GM23248 (cell line): ENCODE measurements at regions not wholly inside any gene's neighbourhood (a gene's known extent, or its start where the extent isn't known, plus 50 kb on each side); places are given as distances from the start of the nearest gene placed in this dataset.

ENCODE experiments used
- DNase-seq: peaks from one replicate; pipeline ENCODE4 v3.0.0-alpha.2; 2015
- H2AFZ ChIP-seq: fragments of 200-600 bp; sonication (generic); 2 replicates; pipeline ENCODE4 v1.6.1; 2016; ENCODE audit warnings: antibody characterized with exemption
- H3F3A ChIP-seq: fragments of 200-600 bp; sonication (generic); 2 replicates; pipeline ENCODE4 v1.6.1; 2016; ENCODE audit warnings: mild to moderate bottlenecking, antibody characterized with exemption, mixed run types; ENCODE audit not compliant: insufficient read depth
- H3K27ac ChIP-seq: fragments of 200-600 bp; sonication (generic); 2 replicates; pipeline ENCODE4 v1.5.1; 2016; ENCODE audit warnings: mild to moderate bottlenecking
- H3K27me3 ChIP-seq: fragments of 200-600 bp; sonication (generic); replicated peaks from 2 replicates; pipeline ENCODE4 v1.6.1; 2016; ENCODE audit warnings: mild to moderate bottlenecking; ENCODE audit not compliant: insufficient read depth
- H3K36me3 ChIP-seq: fragments of 200-600 bp; sonication (generic); 2 replicates; pipeline ENCODE4 v1.6.1; 2016; ENCODE audit warnings: low read depth, mild to moderate bottlenecking
- H3K4me1 ChIP-seq: fragments of 200-600 bp; sonication (generic); 2 replicates; pipeline ENCODE4 v1.6.1; 2016; ENCODE audit warnings: mild to moderate bottlenecking; ENCODE audit not compliant: insufficient read depth
- H3K4me2 ChIP-seq: fragments of 200-600 bp; sonication (generic); one replicate; pipeline ENCODE4 v1.6.1; 2016; ENCODE audit warnings: mild to moderate bottlenecking; ENCODE audit not compliant: unreplicated experiment
- H3K4me3 ChIP-seq: fragments of 200-600 bp; sonication (generic); 2 replicates; pipeline ENCODE4 v1.5.1; 2016; ENCODE audit warnings: mild to moderate bottlenecking
- H3K79me2 ChIP-seq: fragments of 200-600 bp; sonication (generic); 2 replicates; pipeline ENCODE4 v1.6.1; 2016; ENCODE audit warnings: mild to moderate bottlenecking; ENCODE audit not compliant: insufficient read depth
- H3K9ac ChIP-seq: fragments of 200-600 bp; sonication (generic); 2 replicates; pipeline ENCODE4 v1.6.1; 2016; ENCODE audit warnings: mild to moderate bottlenecking
- H3K9me2 ChIP-seq: fragments of 200-600 bp; sonication (generic); 2 replicates; pipeline ENCODE4 v1.6.1; 2016; ENCODE audit warnings: mixed run types, mild to moderate bottlenecking, moderate library complexity; ENCODE audit not compliant: insufficient read depth
- H3K9me3 ChIP-seq: fragments of 200-600 bp; sonication (generic); one replicate; pipeline ENCODE4 v1.6.1; 2017; ENCODE audit warnings: low read depth
- H4K20me1 ChIP-seq: fragments of 200-600 bp; sonication (generic); 2 replicates; pipeline ENCODE4 v1.6.0; 2016; ENCODE audit not compliant: insufficient read depth
- EZH2 ChIP-seq: fragments of 200-600 bp; sonication (generic); IDR thresholded peaks from 2 replicates; pipeline ENCODE4 v1.6.1; 2018; ENCODE audit warnings: antibody characterized with exemption, mild to moderate bottlenecking; ENCODE audit not compliant: insufficient read depth, poor library complexity, severe bottlenecking
- EZH2phosphoT487 ChIP-seq: fragments of 200-600 bp; sonication (generic); IDR thresholded peaks from 2 replicates; pipeline ENCODE4 v1.6.1; 2018; ENCODE audit warnings: antibody characterized with exemption, moderate library complexity, mild to moderate bottlenecking, low read depth; ENCODE audit not compliant: insufficient read depth
- WGBS, 2 experiments: methylation state at CpG; one replicate each; pipeline ENCODE4 v1.1.6; 2015 to 2017; ENCODE audit warnings: low lambda C conversion rate in 2 of 2, low coverage in 1 of 2; ENCODE audit errors: missing lambda C conversion rate in 2 of 2; 5-methylcytosine and 5-hydroxymethylcytosine counted together
- in situ Hi-C: fragments of 300-500 bp; cut with MboI; formaldehyde crosslinking; loops from 2 replicates; pipeline ENCODE4 v1.15.0; 2020

DNA sequence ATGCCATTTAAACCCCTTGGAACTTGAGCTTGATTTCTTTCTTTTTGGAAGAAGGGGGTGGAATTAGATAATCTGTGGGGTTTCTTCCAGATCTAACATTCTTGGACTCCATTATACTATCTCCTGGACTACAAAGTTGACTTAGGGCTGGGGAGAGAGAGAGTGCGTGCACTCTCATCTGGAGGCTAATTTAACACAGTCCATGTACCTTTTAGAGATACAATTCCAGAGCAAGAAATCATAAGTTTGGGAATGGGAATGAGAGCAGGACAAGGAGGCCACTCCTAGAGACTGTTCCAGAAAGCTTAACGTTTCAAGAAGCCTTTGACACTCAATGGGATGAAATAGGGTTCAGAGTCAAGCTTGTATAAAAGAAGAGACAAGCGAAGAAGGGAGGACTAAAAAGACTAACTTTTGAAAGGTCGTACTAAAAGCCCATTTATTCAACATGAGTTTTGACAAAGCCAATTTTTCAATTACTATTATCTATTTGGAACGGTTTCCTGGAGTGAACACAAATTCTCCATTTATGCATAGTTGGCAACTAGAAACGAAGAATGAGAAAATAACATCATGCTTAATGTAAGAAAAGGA is 83.4 kb downstream of the ACTL7B start:
- no peaks in the 10 kb centered on the region for H3K9me2 ChIP-seq
- no peaks in the 10 kb centered on the region for H3K79me2 ChIP-seq
- no peaks in the 10 kb centered on the region for H3F3A ChIP-seq
- no peak overlapping the region for H3K4me2 ChIP-seq
- no peaks in the 10 kb centered on the region for H4K20me1 ChIP-seq
- no peak overlapping the region for H3K9ac ChIP-seq
- DNase-seq = no peak
- no peak overlapping the region for H3K27ac ChIP-seq
- TF ChIP-seq EZH2phosphoT487 (no peak), EZH2 (no peak)
- peaks cover 42% of the 10 kb centered on the region for H3K27me3 ChIP-seq
- H3K9me3 ChIP-seq = no peaks in the 10 kb centered on the region
- WGBS, 2 experiments = 37% methylated on average over 6 of the region's 6 CpGs
- in situ Hi-C loops = loop anchor here (25.0 kb wide), 2 partner anchors 485 to 1335 kb away; no protein-coding TSS in a partner anchor
- no peaks in the 10 kb centered on the region for H3K36me3 ChIP-seq
- no peaks in the 10 kb centered on the region for H3K4me1 ChIP-seq
- no peak overlapping the region for H2AFZ ChIP-seq
- H3K4me3 ChIP-seq = no peak overlapping the region

DNA sequence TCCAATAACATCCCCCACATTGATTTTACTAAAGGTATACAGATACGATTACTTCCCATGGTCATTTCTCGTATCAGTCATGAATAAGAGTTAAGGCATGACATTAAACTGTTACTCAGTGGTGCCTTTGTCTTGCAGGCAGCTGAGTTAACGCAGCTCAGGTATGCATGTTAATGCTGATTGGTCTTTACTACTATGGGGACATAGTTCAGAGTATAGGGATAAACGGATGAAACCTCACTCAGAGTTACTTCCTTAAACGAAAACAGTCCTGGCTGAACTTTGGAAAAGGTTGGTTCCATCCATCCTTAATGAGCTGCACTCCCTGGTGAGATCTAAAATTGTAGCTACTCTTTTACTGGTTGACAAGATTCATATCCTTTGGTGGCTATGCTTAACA is 87.0 kb downstream of the ACTL7B start:
- TF ChIP-seq EZH2 (no peak), EZH2phosphoT487 (no peak)
- Histone ChIP-seq H4K20me1 (no peaks in the 10 kb centered on the region), H3K4me2 (no peak overlapping the region), H3K27ac (no peak overlapping the region), H3K4me3 (no peak overlapping the region), H2AFZ (no peak overlapping the region), H3K4me1 (no peaks in the 10 kb centered on the region), H3K36me3 (no peaks in the 10 kb centered on the region), H3K27me3 (peaks cover 18% of the 10 kb centered on the region; the same call in 1 of the 2 replicates), H3F3A (no peaks in the 10 kb centered on the region), H3K79me2 (no peaks in the 10 kb centered on the region), H3K9ac (no peak overlapping the region), H3K9me3 (no peaks in the 10 kb centered on the region), H3K9me2 (no peaks in the 10 kb centered on the region)
- no peak for DNase-seq
- in situ Hi-C loops = loop anchor here (25.0 kb wide), 2 partner anchors 481 to 1331 kb away; no protein-coding TSS in a partner anchor
- 64 to 72% methylated on average over 5 of the region's 5 CpGs for WGBS, 2 experiments

DNA sequence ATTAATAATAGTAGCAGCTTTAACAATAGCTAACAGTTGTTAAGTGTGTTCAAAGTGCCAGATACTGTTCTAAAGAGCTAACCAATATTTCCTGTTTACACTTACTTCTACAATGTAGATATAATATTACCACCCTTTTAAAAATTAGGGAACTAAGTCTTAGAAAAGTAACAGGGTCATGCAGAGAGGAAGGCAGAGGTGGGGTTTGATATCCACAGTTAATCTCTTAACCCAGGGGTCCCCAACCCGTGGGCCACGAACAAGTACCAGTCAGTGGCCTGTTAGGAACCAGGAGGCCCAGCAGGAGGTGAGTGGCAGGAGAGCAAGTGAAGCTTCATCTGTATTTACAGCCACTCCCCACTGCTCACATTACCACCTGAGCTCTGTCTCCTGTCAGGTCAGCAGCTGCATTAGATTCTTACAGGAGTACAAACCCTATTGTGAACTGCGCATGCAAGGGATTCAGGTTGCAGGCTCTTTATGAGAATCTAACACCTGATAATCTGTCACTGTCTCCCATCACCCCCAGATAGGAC is 89.1 kb downstream of the ACTL7B start:
- 88 to 94% methylated on average over 3 of the region's 3 CpGs for WGBS, 2 experiments
- in situ Hi-C loops = loop anchor here (25.0 kb wide), 2 partner anchors 479 to 1329 kb away; no protein-coding TSS in a partner anchor

DNA sequence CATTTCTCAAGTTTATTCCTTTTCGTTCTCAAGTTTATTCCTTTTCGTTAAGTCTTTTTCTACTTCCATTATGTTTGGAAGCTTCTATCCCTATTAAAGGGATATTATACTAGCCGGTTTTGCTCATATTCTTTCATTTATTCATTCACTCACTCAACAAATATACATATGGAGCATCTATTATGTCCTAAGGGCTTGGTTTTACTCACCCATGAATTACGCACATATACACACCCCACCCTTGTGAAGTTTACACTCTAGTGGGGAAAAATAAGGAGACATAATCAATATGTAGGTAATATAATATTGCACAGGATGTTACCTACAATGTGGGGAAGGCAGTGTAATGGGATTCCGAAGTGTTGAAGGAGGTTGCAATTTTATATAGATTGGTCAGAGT is 90.5 kb downstream of the ACTL7B start:
- Histone ChIP-seq H3K79me2 (no peaks in the 10 kb centered on the region), H4K20me1 (no peaks in the 10 kb centered on the region), H3F3A (no peaks in the 10 kb centered on the region), H3K4me2 (no peak overlapping the region), H3K27ac (no peak overlapping the region), H3K9me3 (no peaks in the 10 kb centered on the region), H3K4me3 (no peak overlapping the region), H3K36me3 (no peaks in the 10 kb centered on the region), H2AFZ (no peak overlapping the region), H3K4me1 (peaks cover 6% of the 10 kb centered on the region; the same call in 1 of the 2 replicates), H3K9ac (no peak overlapping the region), H3K9me2 (no peaks in the 10 kb centered on the region), H3K27me3 (no peaks in the 10 kb centered on the region)
- 79% methylated on average over 5 of the region's 5 CpGs for WGBS, 2 experiments
- no peak for DNase-seq
- in situ Hi-C loops = loop anchor here (25.0 kb wide), 2 partner anchors 478 to 1328 kb away; no protein-coding TSS in a partner anchor
- TF ChIP-seq EZH2phosphoT487 (no peak), EZH2 (no peak)

More for the DNA sequence above, 89.1 kb downstream of the ACTL7B start:
- no peaks in the 10 kb centered on the region for H3K36me3 ChIP-seq
- H3K4me1 ChIP-seq = peaks cover under 1% of the 10 kb centered on the region; the same call in 1 of the 2 replicates
- H3K4me3 ChIP-seq = no peak overlapping the region
- no peaks in the 10 kb centered on the region for H3F3A ChIP-seq
- H3K79me2 ChIP-seq = no peaks in the 10 kb centered on the region
- H3K9ac ChIP-seq = no peak overlapping the region
- no peak overlapping the region for H3K27ac ChIP-seq
- TF ChIP-seq EZH2phosphoT487 = no peak
- TF ChIP-seq EZH2 = no peak
- H4K20me1 ChIP-seq = no peaks in the 10 kb centered on the region
- no peak overlapping the region for H3K4me2 ChIP-seq
- no peak for DNase-seq
- peaks cover 6% of the 10 kb centered on the region; the same call in 1 of the 2 replicates for H3K27me3 ChIP-seq
- no peaks in the 10 kb centered on the region for H3K9me2 ChIP-seq
- no peak overlapping the region for H2AFZ ChIP-seq
- H3K9me3 ChIP-seq = no peaks in the 10 kb centered on the region
